HG02588 (cell line): ENCODE measurements at regions not wholly inside any gene's neighbourhood (a gene's known extent, or its start where the extent isn't known, plus 50 kb on each side); places are given as distances from the start of the nearest gene placed in this dataset.
"Not testable (repeated sequence)": the region's sequence is repeated elsewhere in the genome, so short reads cannot be mapped to it uniquely, and the experiment has no call there.

Experiments
- ATAC-seq: cut with Tn5 transposase; IDR thresholded peaks from one replicate; pipeline ENCODE4 v1.9.1; 2021; ENCODE audit warnings: mild to moderate bottlenecking, moderate library complexity; ENCODE audit not compliant: unreplicated experiment

GRCh38 chr21:21845901-21846300, 847.7 kb downstream of the NCAM2 start:
- no peak for ATAC-seq

GRCh38 chr21:21851205-21851604, 853.0 kb downstream of the NCAM2 start:
- no peak for ATAC-seq

DNA sequence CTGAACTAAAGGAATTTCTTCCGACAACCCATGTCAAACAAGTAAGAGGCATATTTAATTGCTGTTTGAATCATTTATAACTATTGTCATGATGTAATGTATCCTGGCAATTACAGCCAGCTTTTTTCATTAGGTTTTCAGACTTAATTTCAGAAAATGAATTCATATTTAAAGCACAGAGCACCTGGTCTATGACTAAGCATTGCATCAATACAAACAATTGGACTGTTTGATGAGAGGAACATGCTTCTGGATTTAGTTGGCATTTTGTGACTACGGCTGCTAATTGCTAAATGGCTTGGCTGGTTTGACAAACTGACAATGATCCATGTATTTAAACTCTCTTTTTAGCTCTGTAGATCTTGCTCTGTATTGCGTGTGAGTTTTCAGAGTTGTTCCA, 853.4 kb downstream of the NCAM2 start:
- ATAC-seq: no peak

GRCh38 chr21:21858502-21859334, 860.5 kb downstream of the NCAM2 start:
- no peak for ATAC-seq

DNA sequence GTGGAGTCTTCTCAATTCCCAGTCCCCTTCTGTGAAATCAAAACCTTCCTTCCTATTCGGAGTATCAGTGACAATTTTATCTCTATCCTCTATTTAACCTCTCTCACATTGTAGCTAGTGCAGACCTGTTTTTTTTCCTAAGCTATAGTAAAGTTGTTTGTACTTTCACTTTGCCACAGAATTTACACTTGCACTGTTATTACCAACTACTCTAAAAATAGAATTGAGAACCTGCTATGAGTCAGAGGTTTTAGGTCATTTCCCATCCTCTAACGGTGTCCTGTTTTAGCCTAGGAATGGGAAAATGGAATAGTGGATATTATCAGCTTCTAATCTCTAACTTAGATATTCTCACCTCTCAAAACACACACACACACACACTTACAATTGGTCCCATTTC, 862.7 kb downstream of the NCAM2 start:
- no peak for ATAC-seq

- no peak for ATAC-seq
These were observed 866.2 kb downstream of the NCAM2 start for GRCh38 chr21:21864321-21864840.

DNA sequence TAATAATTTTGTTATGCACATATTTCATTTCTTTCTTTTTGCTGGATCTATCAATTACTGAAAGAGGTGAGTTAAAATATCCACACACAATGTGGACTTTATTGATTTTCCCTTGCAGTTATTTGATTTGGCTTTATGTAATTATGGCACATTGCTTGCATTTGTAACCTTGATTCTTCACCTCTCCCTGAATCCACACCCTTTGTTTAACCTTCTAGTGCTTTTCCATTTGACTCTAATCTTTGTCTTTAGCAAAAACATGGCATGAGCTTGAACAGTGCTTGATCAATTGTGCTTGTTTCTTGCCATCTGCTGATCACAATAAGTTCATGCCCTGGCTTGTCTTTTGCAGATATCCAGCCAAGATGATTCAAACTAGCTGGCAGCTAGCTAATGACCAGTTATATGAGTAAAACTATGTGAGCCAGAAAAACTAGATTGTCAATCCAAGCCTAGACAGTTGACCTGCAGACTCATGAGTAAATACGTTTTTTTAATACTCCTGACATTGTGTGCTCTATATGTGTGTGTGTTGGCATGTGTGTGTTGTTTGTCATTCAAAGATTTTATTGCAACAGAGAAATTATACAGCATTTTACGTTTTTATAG, 899.2 kb downstream of the NCAM2 start:
- ATAC-seq: no peak

DNA sequence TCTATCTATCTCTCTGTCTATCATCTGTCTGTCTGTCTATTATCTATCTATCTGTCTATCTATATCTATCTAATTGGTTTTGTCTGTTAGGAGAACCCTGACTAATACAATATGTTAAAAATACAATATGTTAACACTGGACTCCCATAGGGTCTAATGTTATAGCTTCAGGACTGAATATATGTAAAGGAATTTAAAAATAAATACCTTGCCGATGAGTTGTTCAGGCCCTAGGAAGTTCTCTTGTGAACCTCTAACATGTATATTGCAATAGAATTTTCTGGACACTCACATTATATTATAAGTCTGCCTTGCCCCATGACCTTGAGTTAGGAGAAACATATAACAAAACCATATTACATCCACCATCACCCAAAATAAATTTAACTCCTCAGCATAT, 900.6 kb downstream of the NCAM2 start:
- ATAC-seq: no peak

DNA sequence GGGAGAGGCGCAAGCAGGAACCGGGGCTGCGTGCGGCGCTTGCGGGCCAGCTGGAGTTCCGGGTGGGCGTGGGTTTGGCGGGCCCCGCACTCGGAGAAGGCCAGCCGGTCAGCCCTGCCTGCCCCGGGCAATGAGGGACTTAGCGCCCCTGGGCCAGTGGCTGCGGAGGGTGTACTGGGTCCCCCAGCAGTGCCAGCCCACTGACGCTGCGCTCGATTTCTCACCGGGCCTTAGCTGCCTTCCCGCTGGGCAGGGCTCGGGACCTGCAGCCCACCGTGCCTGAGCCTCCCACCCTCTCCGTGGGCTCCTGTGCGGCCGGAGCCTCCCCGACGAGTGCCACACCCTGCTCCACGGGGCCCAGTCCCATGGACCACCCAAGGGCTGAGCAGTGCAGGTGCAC, 904.2 kb downstream of the NCAM2 start:
- not testable (repeated sequence) for ATAC-seq

GRCh38 chr21:21907271-21907670, 909.1 kb downstream of the NCAM2 start:
- no peak for ATAC-seq

DNA sequence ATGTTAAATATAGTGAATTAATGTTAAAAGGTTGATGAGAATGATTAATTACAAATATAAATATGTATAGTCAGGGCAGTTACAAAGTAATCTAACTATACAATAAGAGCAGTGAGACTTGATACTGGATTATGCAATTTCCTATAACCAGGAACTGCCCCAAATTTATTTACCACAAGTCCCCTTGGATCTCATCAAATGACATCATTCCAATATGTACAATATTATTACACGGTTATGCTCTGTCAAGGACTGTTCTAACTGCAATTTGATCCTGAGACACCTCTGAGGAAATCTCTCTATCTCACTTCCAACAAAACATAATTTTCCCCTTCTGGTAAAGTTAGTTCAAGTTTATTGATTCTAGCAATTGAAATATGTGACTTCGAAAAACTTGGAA, 917.6 kb downstream of the NCAM2 start:
- ATAC-seq: no peak

GRCh38 chr21:21921410-21922232, 923.4 kb downstream of the NCAM2 start:
- no peak for ATAC-seq

DNA sequence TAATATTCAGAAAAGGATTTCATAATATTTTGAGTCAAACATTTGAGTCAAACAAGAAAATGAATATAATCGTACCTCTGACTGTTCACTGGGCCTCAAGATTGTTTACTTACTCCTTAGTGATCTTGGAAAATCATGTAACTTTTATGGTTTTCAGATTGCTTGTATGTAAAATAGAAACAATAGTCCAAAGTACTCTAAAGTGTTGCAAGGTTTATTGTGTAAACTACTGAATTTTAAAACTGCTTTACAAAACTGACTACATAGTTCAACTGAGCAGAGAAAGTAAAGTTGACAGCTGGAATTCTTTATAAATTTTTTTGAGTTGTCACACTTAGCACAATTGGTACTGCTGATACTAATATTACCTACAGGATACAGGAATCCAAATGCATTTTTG, 931.0 kb downstream of the NCAM2 start:
- ATAC-seq: no peak

GRCh38 chr21:21929789-21930188, 931.6 kb downstream of the NCAM2 start:
- ATAC-seq: no peak

- no peak for ATAC-seq
These were observed 954.4 kb downstream of the NCAM2 start for GRCh38 chr21:21952566-21952965.

- no peak for ATAC-seq
These were observed 957.0 kb downstream of the NCAM2 start for GRCh38 chr21:21955204-21955603.

DNA sequence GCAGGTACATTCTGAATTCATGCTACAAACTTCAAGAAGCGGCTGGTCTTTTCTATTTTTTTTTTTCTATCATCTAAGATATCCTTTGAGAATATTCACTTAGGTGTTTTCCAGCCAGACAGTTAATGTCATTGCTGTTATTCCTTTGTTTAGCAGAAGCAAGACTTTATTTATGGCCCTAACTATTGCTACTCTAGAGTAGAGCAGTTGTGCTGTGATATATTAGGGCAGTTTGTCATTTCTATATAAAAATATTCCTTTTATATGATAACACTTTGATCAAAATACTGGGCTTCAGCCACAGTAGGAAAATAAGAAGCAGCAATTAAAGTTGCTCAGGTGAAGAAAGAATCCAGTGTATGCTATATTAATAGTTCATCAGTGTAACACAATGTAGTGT, 959.3 kb downstream of the NCAM2 start:
- ATAC-seq: no peak

- ATAC-seq: no peak
These were observed 965.7 kb downstream of the NCAM2 start for GRCh38 chr21:21963911-21964310.

GRCh38 chr21:21968810-21969209, 970.6 kb downstream of the NCAM2 start:
- no peak for ATAC-seq

DNA sequence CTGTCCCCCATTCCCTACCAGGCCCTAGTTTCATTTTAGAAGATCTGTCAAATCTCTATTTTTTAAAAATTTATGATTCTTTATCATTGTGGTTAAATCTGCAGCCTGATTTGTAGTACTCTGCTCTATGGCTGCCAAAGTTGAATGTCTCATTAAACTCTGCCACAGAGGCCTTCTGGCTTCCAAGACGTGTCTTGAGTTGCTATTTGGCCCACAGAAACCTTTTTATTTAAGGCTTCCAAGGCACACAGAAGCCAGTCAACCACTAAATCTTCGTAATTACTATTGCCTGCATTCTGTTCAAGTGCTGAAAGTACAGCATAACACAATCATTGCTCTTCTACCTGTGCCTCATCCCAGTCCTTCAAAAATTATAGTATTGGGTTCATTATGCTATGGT, 971.0 kb downstream of the NCAM2 start:
- no peak for ATAC-seq

- ATAC-seq: no peak
These were observed 973.2 kb downstream of the NCAM2 start for GRCh38 chr21:21971384-21971783.

DNA sequence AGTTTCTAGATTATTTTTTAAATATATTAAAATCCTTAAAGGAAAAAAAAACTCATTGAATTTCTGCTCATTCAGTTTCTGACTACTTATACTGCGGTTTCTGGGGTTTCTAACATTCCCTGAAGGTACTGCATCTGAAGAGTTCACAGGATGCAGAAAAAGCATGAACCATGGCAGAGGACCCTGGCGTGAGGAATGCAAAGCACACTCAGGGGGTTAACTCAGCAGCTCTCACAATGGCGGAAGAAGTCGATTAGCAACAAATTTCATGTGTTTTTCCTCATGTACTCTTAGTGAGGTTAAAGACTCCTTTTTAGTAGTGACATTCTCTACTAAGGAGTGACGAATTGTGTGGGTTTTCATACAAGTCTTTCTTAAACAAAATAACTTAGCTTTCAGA, 975.6 kb downstream of the NCAM2 start:
- ATAC-seq: no peak
